ENCODE measurements at regions not wholly inside any gene's neighbourhood (a gene's known extent, or its start where the extent isn't known, plus 50 kb on each side); places are given as distances from the start of the nearest gene placed in this dataset.

DNA sequence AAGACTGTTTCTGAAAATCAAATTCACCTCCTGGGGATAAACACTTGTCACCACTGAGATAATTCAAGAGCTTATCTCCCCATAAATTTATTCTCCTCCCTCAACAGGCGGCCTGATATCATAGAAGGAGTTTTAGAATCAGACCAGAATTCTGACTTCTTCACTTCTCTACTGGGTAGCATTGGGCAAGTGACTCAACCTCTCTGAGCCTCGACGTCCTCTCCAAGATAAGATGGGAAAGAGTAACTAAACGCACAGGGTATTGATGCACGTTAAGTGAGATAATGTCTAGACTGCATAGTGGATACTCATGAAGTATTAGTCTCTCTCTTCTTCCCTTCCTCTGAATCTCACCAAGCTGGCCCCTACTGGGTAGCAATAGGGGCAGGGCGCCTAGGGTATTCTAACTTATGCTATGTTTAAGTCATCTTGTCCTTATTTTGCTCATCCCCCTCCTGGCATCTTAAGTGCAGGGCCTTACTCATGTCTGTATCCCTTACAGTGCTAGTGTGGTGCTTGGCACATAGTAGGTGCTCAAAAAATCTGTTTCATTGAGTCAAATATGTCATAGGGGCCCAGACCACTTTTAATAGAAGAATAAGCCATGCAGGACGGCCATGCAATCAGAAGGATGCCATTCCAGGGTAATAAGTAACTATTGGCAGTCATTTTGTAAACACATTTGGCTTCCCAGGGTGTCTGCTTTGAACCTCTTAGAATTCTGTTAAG, 476.4 kb upstream of the CCL2 start:
- dilution Hi-C loops (cut with MboI; ENCODE audit: extremely low pct_ligation_motif_present, low sequenced_read_pairs) (no loop called here), intact Hi-C loops (cut with micrococcal nuclease) (loop anchor here (1.0 to 5.0 kb wide), 2 partner anchors 419 to 583 kb away; no protein-coding TSS in a partner anchor)
- Histone ChIP-seq H2AFZ (ENCODE audit: low read depth, low read length) (no peak overlapping the region), H3K36me3 (ENCODE audit: control insufficient read depth in 2 of 2, extremely low read depth in 1 of 2, insufficient read depth in 2 of 2, low read length in 2 of 2) (no peaks in the 10 kb centered on the region), H3K4me3 (replicated peaks in 1 of 3; ENCODE audit: insufficient read depth in 1 of 3, low read depth in 1 of 3, low read length in 3 of 3) (no peak overlapping the region), H3K27me3 (ENCODE audit: control insufficient read depth in 2 of 2, insufficient read depth in 2 of 2, low read length in 2 of 2) (no peaks in the 10 kb centered on the region), H3K9ac (replicated peaks; ENCODE audit: extremely low read depth, insufficient read depth, low read length) (no peak overlapping the region), H3K79me2 (ENCODE audit: control insufficient read depth, insufficient read depth, low read length) (no peaks in the 10 kb centered on the region), H3K4me2 (ENCODE audit: insufficient read depth, low read length) (no peak overlapping the region), H4K20me1 (replicated peaks; ENCODE audit: control insufficient read depth, extremely low read depth, insufficient read depth, low read length) (no peaks in the 10 kb centered on the region), H3K27ac (ENCODE audit: insufficient read depth, low read depth, low read length) (no peak overlapping the region), H3K4me1 (ENCODE audit: control insufficient read depth, extremely low read depth, insufficient read depth, low read length) (no peaks in the 10 kb centered on the region), H3K9me1 (replicated peaks; ENCODE audit: control insufficient read depth, extremely low read depth, insufficient read depth, low read length) (no peaks in the 10 kb centered on the region), H3K9me3 (replicated peaks; ENCODE audit: control insufficient read depth, insufficient read depth, low read length) (no peaks in the 10 kb centered on the region)
- FAIRE-seq (no peak), DNase-seq (ENCODE audit: low read depth, low spot score) (no peak)
- CTCF ChIA-PET, result interaction anchor here (0.6 to 3.3 kb wide), 11 partner anchors 10 to 740 kb away, joined by 3 to 31 read pairs (median 3); no protein-coding TSS in a partner anchor
- no TSS peak for BruUV-seq (replicated peaks)
- POLR2A ChIA-PET, result no interaction called here
- no peak for TF ChIP-seq POLR2AphosphoS5 (IDR thresholded peaks at IDR 0.05; ENCODE audit: insufficient read depth, low read depth, low read length)
- no peak for TF ChIP-seq POLR2A (IDR thresholded peaks at IDR 0.05; ENCODE audit: low read depth, low read length)
- no peak for TF ChIP-seq EZH2 (IDR thresholded peaks at IDR 0.05; ENCODE audit: borderline replicate concordance, low read depth, low read length, severe bottlenecking)
- TF ChIP-seq, protein P1, sequence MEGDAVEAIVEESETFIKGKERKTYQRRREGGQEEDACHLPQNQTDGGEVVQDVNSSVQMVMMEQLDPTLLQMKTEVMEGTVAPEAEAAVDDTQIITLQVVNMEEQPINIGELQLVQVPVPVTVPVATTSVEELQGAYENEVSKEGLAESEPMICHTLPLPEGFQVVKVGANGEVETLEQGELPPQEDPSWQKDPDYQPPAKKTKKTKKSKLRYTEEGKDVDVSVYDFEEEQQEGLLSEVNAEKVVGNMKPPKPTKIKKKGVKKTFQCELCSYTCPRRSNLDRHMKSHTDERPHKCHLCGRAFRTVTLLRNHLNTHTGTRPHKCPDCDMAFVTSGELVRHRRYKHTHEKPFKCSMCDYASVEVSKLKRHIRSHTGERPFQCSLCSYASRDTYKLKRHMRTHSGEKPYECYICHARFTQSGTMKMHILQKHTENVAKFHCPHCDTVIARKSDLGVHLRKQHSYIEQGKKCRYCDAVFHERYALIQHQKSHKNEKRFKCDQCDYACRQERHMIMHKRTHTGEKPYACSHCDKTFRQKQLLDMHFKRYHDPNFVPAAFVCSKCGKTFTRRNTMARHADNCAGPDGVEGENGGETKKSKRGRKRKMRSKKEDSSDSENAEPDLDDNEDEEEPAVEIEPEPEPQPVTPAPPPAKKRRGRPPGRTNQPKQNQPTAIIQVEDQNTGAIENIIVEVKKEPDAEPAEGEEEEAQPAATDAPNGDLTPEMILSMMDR (IDR thresholded peaks at IDR 0.05; ENCODE audit: extremely low read depth in 1 of 2, insufficient read depth in 1 of 2, low read depth in 1 of 2, low read length in 2 of 2), result no peak
- TF ChIP-seq GATA2 (IDR thresholded peaks at IDR 0.05; ENCODE audit: insufficient read depth, insufficient read length, low read depth, low read length), result no peak
- no peak for TF ChIP-seq MYC (IDR thresholded peaks at IDR 0.05; ENCODE audit: low read depth, low read length)
- no peak for TF ChIP-seq FOS (IDR thresholded peaks at IDR 0.05; ENCODE audit: borderline replicate concordance, insufficient read depth, low read length)
- no peak for TF ChIP-seq JUN (IDR thresholded peaks at IDR 0.05; ENCODE audit: borderline replicate concordance, insufficient read depth, insufficient read length, low read depth)
- TF ChIP-seq, protein P2, sequence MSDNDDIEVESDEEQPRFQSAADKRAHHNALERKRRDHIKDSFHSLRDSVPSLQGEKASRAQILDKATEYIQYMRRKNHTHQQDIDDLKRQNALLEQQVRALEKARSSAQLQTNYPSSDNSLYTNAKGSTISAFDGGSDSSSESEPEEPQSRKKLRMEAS (IDR thresholded peaks at IDR 0.05; ENCODE audit: insufficient read depth, insufficient read length), result no peak

Data from endothelial cell of umbilical vein (primary cell).